SU-DHL-6 (cell line): ENCODE measurements at regions not wholly inside any gene's neighbourhood (a gene's known extent, or its start where the extent isn't known, plus 50 kb on each side); places are given as distances from the start of the nearest gene placed in this dataset.

ENCODE experiments used
- H2AFZ ChIP-seq: fragments of 200-600 bp; sonication (generic); 2 replicates; pipeline ENCODE4 v1.6.1; 2014; ENCODE audit warnings: low read depth, mild to moderate bottlenecking, moderate library complexity, mixed read lengths, antibody characterized with exemption, low read length; ENCODE audit not compliant: severe bottlenecking
- H3F3A ChIP-seq: fragments of 200-600 bp; shearing (Covaris generic); 2 replicates; pipeline ENCODE4 v1.6.0; 2016; ENCODE audit warnings: antibody characterized with exemption, mild to moderate bottlenecking; ENCODE audit not compliant: insufficient read depth
- H3K27ac ChIP-seq: fragments of 200-600 bp; sonication (generic); 2 replicates; pipeline ENCODE4 v1.5.1; 2016; ENCODE audit warnings: low read depth, mild to moderate bottlenecking, low read length, moderate library complexity, mixed read lengths
- H3K27me3 ChIP-seq: fragments of 200-600 bp; sonication (generic), shearing (Covaris generic); 2 replicates; pipeline ENCODE4 v1.6.0; 2014; ENCODE audit warnings: mild to moderate bottlenecking, low read length
- H3K36me3 ChIP-seq: fragments of 200-600 bp; sonication (generic); 2 replicates; pipeline ENCODE4 v1.6.1; 2014; ENCODE audit warnings: mild to moderate bottlenecking, low read length, mixed read lengths
- H3K4me2 ChIP-seq: fragments of 300-600, 200-600 bp; shearing (Covaris generic), sonication (generic); 2 replicates; pipeline ENCODE4 v1.6.0; 2014; ENCODE audit warnings: low read length, low read depth, mild to moderate bottlenecking; ENCODE audit not compliant: poor library complexity, severe bottlenecking
- H3K4me3 ChIP-seq: fragments of 200-600 bp; sonication (generic); 2 replicates; pipeline ENCODE4 v1.5.1; 2014; ENCODE audit warnings: antibody characterized with exemption, low read length, mild to moderate bottlenecking, mixed read lengths; ENCODE audit not compliant: insufficient read depth, poor library complexity, severe bottlenecking
- H3K79me2 ChIP-seq: fragments of 200-600 bp; sonication (generic); 2 replicates; pipeline ENCODE4 v1.6.1; 2014; ENCODE audit warnings: mild to moderate bottlenecking, low read length, moderate library complexity; ENCODE audit not compliant: insufficient read depth
- H3K9ac ChIP-seq: fragments of 200-600 bp; sonication (generic); 2 replicates; pipeline ENCODE4 v1.7.0; 2014; ENCODE audit warnings: mild to moderate bottlenecking, low read length
- H3K9me2 ChIP-seq: fragments of 200-600 bp; sonication (generic); replicated peaks from 2 replicates; pipeline ENCODE4 v1.6.1; 2014; ENCODE audit warnings: low read length; ENCODE audit not compliant: insufficient read depth
- H3K9me3 ChIP-seq: fragments of 200-600 bp; sonication (generic); 2 replicates; pipeline ENCODE4 v1.6.1; 2014; ENCODE audit warnings: low read length, mixed read lengths; ENCODE audit not compliant: insufficient read depth
- H4K20me1 ChIP-seq: fragments of 200-600 bp; sonication (generic); 2 replicates; pipeline ENCODE4 v1.6.1; 2014; ENCODE audit warnings: low read depth, mild to moderate bottlenecking, antibody characterized with exemption, low read length, moderate library complexity, mixed read lengths
- EZH2phosphoT487 ChIP-seq: fragments of 200-600 bp; sonication (generic), shearing (Covaris generic); conservative IDR thresholded peaks from 2 replicates; pipeline ENCODE4 v1.6.1; 2018; ENCODE audit warnings: mild to moderate bottlenecking, antibody characterized with exemption, low read length, moderate library complexity, mixed read lengths
- TF ChIP-seq, protein P1 (sequence below): fragments of 200-600 bp; sonication (generic); IDR thresholded peaks from one replicate; pipeline ENCODE4 v1.5.1; 2017; ENCODE audit warnings: antibody characterized with exemption, mild to moderate bottlenecking, low read length, moderate library complexity; ENCODE audit not compliant: insufficient read depth, poor library complexity, severe bottlenecking

- H3K27ac ChIP-seq: no peak overlapping the region
- H3K9ac ChIP-seq: no peak overlapping the region
- no peaks in the 10 kb centered on the region for H4K20me1 ChIP-seq
- no peaks in the 10 kb centered on the region for H3K79me2 ChIP-seq
- no peak overlapping the region for H2AFZ ChIP-seq
- H3K9me2 ChIP-seq: no peaks in the 10 kb centered on the region
- no peak overlapping the region for H3K4me3 ChIP-seq
- TF ChIP-seq EZH2phosphoT487: no peak
- TF ChIP-seq, protein P1, sequence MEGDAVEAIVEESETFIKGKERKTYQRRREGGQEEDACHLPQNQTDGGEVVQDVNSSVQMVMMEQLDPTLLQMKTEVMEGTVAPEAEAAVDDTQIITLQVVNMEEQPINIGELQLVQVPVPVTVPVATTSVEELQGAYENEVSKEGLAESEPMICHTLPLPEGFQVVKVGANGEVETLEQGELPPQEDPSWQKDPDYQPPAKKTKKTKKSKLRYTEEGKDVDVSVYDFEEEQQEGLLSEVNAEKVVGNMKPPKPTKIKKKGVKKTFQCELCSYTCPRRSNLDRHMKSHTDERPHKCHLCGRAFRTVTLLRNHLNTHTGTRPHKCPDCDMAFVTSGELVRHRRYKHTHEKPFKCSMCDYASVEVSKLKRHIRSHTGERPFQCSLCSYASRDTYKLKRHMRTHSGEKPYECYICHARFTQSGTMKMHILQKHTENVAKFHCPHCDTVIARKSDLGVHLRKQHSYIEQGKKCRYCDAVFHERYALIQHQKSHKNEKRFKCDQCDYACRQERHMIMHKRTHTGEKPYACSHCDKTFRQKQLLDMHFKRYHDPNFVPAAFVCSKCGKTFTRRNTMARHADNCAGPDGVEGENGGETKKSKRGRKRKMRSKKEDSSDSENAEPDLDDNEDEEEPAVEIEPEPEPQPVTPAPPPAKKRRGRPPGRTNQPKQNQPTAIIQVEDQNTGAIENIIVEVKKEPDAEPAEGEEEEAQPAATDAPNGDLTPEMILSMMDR: no peak
- H3K36me3 ChIP-seq: no peaks in the 10 kb centered on the region
- no peaks in the 10 kb centered on the region for H3K9me3 ChIP-seq
- H3K4me2 ChIP-seq: no peak overlapping the region
- H3F3A ChIP-seq: no peaks in the 10 kb centered on the region
- no peaks in the 10 kb centered on the region for H3K27me3 ChIP-seq
Observed at GRCh38 chr1:181148636-181149035, 60.1 kb downstream of the IER5 start.

DNA sequence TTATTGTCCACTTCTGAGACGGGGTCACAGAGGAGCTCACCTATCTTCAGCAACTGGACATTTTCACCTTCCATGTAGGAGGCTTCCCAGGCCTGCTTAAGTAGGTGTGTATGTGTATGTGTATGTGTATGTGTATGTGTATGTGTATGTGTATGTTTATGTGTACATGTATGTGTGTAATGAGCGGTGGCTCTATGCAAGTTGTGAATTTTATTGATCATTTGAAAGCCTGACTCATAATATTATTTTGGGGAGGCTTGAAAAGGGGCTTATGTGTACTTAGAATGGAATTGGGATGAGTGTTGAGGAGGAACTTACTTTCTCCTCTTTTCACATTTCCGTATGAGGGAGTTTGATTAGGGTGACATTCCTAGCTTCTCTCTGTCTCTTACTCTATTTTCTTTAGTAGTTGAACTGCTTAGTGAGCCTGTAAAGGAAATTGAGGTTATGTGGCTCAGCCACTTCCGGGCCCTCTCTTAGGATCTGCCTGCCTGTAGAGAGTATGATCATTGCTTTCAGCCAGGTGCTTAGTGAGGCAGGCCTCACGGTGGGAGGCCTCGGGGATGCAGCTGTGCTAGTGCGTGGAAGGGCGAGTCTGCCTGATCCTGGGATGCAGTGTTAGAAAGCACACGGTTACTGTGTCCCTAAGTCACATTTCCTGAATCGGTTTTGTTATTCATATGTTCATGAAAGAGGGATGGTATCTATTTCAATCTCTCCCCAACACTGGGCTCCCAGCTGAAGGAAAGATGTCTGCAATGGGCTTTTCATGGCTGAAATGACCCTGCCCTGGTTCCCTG lies 61.0 kb downstream of the IER5 start:
- Histone ChIP-seq H3K9ac (no peak overlapping the region), H3K36me3 (no peaks in the 10 kb centered on the region), H3K27me3 (no peaks in the 10 kb centered on the region), H2AFZ (no peak overlapping the region), H3K9me2 (no peaks in the 10 kb centered on the region), H3K4me2 (peak overlapping the region; percentile 8), H3K27ac (no peak overlapping the region), H3K9me3 (no peaks in the 10 kb centered on the region), H3F3A (no peaks in the 10 kb centered on the region), H3K4me3 (no peak overlapping the region), H4K20me1 (no peaks in the 10 kb centered on the region), H3K79me2 (no peaks in the 10 kb centered on the region)
- TF ChIP-seq, protein P1: no peak
- no peak for TF ChIP-seq EZH2phosphoT487

- no peaks in the 10 kb centered on the region for H3K36me3 ChIP-seq
- H3K9me3 ChIP-seq: no peaks in the 10 kb centered on the region
- H3K27me3 ChIP-seq: no peaks in the 10 kb centered on the region
- no peak overlapping the region for H2AFZ ChIP-seq
- H3K9ac ChIP-seq: no peak overlapping the region
- H3K4me2 ChIP-seq: no peak overlapping the region
- no peaks in the 10 kb centered on the region for H3K79me2 ChIP-seq
- H3K9me2 ChIP-seq: no peaks in the 10 kb centered on the region
- no peak overlapping the region for H3K27ac ChIP-seq
- H3F3A ChIP-seq: no peaks in the 10 kb centered on the region
- no peak for TF ChIP-seq EZH2phosphoT487
- TF ChIP-seq, protein P1: no peak
- no peak overlapping the region for H3K4me3 ChIP-seq
- H4K20me1 ChIP-seq: no peaks in the 10 kb centered on the region
Observed at GRCh38 chr1:181150273-181150672, 61.8 kb downstream of the IER5 start.
